PC-9 (cell line): ENCODE measurements at regions not wholly inside any gene's neighbourhood (a gene's known extent, or its start where the extent isn't known, plus 50 kb on each side); places are given as distances from the start of the nearest gene placed in this dataset.

Experiments used
- EZH2 ChIP-seq: fragments of 200-600 bp; sonication (generic); IDR thresholded peaks from 2 replicates; pipeline ENCODE4 v1.8.0; 2017; ENCODE audit warnings: antibody characterized with exemption, low read depth
- TF ChIP-seq, protein P1 (sequence below): fragments of 200-600 bp; sonication (generic); conservative IDR thresholded peaks from 2 replicates; pipeline ENCODE4 v1.6.1; 2017; ENCODE audit warnings: mixed run types, antibody characterized with exemption, mild to moderate bottlenecking, moderate library complexity

DNA sequence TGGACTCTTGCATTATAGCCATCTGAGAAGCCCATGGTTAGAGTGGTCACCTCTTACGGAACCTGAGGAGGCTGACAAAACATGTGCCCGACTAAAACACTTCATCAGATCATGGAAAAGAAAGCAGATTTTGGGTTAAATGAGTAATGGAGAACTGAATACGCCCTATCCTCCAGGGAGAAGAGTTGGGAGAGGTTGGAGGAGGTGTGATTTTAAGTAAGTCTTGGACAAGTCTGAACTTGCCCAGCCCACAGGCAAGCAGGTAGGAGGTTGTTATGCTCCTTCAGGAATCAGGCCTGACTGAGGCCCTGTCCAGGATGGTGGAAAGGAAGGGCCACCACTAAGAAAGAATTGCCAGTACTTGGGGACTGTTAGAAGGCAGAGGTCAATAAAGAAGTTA, 255.8 kb downstream of the TGFB2 start:
- TF ChIP-seq EZH2, result no peak
- TF ChIP-seq, protein P1, sequence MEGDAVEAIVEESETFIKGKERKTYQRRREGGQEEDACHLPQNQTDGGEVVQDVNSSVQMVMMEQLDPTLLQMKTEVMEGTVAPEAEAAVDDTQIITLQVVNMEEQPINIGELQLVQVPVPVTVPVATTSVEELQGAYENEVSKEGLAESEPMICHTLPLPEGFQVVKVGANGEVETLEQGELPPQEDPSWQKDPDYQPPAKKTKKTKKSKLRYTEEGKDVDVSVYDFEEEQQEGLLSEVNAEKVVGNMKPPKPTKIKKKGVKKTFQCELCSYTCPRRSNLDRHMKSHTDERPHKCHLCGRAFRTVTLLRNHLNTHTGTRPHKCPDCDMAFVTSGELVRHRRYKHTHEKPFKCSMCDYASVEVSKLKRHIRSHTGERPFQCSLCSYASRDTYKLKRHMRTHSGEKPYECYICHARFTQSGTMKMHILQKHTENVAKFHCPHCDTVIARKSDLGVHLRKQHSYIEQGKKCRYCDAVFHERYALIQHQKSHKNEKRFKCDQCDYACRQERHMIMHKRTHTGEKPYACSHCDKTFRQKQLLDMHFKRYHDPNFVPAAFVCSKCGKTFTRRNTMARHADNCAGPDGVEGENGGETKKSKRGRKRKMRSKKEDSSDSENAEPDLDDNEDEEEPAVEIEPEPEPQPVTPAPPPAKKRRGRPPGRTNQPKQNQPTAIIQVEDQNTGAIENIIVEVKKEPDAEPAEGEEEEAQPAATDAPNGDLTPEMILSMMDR, result no peak
